ENCODE measurements at regions not wholly inside any gene's neighbourhood (a gene's known extent, or its start where the extent isn't known, plus 50 kb on each side); places are given as distances from the start of the nearest gene placed in this dataset.

DNA sequence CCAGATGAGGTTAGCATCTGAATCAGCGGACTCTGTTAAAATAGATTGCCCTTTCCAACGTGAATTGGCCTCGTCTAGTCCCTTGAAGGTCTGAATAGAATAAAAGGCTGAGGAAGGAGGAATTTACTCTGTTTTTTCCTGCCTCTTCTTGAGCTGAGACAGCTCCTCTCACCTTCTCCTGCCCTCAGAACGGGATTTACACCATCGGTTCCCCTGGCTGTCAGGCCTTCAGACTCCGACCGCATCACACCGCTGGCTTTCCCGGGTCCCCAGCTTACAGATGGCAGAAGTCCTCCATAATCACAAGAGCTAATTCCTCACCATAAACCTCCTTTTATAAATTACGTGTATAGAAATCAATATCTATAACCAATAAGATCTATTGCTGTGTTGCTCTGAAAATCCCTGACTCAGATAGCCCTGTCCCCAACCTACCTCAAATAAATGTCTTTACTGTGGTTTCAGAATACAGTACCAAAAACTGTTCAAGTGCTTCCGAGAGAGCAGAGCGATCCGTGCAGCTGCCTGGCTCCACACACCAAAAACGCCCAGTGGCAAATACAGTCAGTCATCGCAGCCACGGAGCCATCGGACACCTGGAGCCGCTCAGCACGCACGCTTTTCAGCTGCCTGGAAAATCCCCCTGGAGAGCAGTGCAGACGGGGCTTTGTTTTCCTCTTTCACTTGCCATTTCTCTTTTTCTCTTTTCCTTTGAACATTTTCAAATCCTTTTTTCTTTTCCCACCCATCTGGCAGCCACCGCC is 196.9 kb downstream of the NRP2 start:
- no peak overlapping the region for H3K4me2 ChIP-seq (ENCODE audit: insufficient read depth, low read length)
- H3K9me3 ChIP-seq (ENCODE audit: low read depth, low read length) = no peaks in the 10 kb centered on the region
- H4K20me1 ChIP-seq (ENCODE audit: insufficient read depth, low read length) = no peaks in the 10 kb centered on the region
- no peak overlapping the region for H3K4me3 ChIP-seq (ENCODE audit: insufficient read depth, low read length)
- no peak for DNase-seq (ENCODE audit: insufficient read length, low spot score, missing footprints)
- no peak overlapping the region for H2AFZ ChIP-seq (ENCODE audit: low read length)
- TF ChIP-seq, protein P1, sequence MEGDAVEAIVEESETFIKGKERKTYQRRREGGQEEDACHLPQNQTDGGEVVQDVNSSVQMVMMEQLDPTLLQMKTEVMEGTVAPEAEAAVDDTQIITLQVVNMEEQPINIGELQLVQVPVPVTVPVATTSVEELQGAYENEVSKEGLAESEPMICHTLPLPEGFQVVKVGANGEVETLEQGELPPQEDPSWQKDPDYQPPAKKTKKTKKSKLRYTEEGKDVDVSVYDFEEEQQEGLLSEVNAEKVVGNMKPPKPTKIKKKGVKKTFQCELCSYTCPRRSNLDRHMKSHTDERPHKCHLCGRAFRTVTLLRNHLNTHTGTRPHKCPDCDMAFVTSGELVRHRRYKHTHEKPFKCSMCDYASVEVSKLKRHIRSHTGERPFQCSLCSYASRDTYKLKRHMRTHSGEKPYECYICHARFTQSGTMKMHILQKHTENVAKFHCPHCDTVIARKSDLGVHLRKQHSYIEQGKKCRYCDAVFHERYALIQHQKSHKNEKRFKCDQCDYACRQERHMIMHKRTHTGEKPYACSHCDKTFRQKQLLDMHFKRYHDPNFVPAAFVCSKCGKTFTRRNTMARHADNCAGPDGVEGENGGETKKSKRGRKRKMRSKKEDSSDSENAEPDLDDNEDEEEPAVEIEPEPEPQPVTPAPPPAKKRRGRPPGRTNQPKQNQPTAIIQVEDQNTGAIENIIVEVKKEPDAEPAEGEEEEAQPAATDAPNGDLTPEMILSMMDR (IDR thresholded peaks at IDR 0.05; ENCODE audit: extremely low read depth, low read depth, low read length) = no peak
- H3K27ac ChIP-seq (ENCODE audit: low read depth, low read length) = no peak overlapping the region
- H3K4me1 ChIP-seq (ENCODE audit: insufficient read depth, low read length) = no peaks in the 10 kb centered on the region
- no peaks in the 10 kb centered on the region for H3K36me3 ChIP-seq (ENCODE audit: insufficient read depth, low read length)
- peaks cover 13% of the 10 kb centered on the region for H3K27me3 ChIP-seq (ENCODE audit: insufficient read depth, low read length)
- no peaks in the 10 kb centered on the region for H3K79me2 ChIP-seq (ENCODE audit: insufficient read depth, low read length)

DNA sequence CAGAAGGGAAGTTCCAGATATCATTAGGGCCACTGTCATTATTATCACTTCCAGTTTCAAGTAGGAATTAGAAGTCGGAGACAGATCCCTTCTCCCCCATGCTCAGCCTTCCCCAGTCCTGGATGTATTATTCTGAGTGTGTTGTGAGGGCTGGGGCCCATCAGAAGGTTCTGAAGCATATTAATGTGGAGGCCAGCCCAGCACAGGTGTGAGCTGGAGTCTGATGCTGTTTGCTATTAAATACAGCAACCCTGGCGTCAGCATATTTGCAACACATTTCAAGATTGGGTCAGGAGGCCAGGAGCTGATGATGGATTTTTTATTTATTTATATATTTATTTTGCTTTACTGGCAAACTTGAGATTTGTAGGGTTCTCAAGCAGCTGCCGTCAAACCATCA is 195.2 kb downstream of the NRP2 start:
- DNase-seq (ENCODE audit: insufficient read length, low spot score, missing footprints) = no peak
- H3K9me3 ChIP-seq (ENCODE audit: low read depth, low read length) = no peaks in the 10 kb centered on the region
- H3K36me3 ChIP-seq (ENCODE audit: insufficient read depth, low read length) = no peaks in the 10 kb centered on the region
- no peaks in the 10 kb centered on the region for H3K79me2 ChIP-seq (ENCODE audit: insufficient read depth, low read length)
- H3K27me3 ChIP-seq (ENCODE audit: insufficient read depth, low read length) = peaks cover 11% of the 10 kb centered on the region
- TF ChIP-seq, protein P1 (IDR thresholded peaks at IDR 0.05; ENCODE audit: extremely low read depth, low read depth, low read length) = no peak
- no peak overlapping the region for H3K4me3 ChIP-seq (ENCODE audit: insufficient read depth, low read length)
- no peak overlapping the region for H2AFZ ChIP-seq (ENCODE audit: low read length)
- no peak overlapping the region for H3K27ac ChIP-seq (ENCODE audit: low read depth, low read length)
- H3K4me1 ChIP-seq (ENCODE audit: insufficient read depth, low read length) = no peaks in the 10 kb centered on the region
- H4K20me1 ChIP-seq (ENCODE audit: insufficient read depth, low read length) = no peaks in the 10 kb centered on the region
- no peak overlapping the region for H3K4me2 ChIP-seq (ENCODE audit: insufficient read depth, low read length)

DNA sequence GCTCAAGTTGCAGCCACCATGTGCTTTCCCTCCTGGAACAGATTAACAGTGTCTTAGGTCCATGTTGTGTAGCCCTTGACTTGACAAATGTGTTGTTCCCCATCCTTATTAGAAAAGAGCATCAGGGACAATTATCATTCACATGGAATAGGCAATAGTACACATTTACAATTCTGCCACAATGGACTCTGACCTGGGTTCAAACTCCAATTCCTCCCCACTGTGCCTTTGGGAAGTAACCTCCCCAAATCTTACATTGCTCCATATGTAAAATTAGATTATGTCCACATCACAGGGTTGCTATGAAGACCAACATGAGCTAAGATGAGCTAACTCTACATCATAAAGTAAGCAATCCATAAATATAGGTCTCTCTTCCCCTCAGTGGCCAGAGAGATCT is 193.8 kb downstream of the NRP2 start:
- no peaks in the 10 kb centered on the region for H3K79me2 ChIP-seq (ENCODE audit: insufficient read depth, low read length)
- H3K4me1 ChIP-seq (ENCODE audit: insufficient read depth, low read length) = no peaks in the 10 kb centered on the region
- H3K36me3 ChIP-seq (ENCODE audit: insufficient read depth, low read length) = no peaks in the 10 kb centered on the region
- H3K27ac ChIP-seq (ENCODE audit: low read depth, low read length) = no peak overlapping the region
- H4K20me1 ChIP-seq (ENCODE audit: insufficient read depth, low read length) = no peaks in the 10 kb centered on the region
- H2AFZ ChIP-seq (ENCODE audit: low read length) = no peak overlapping the region
- no peaks in the 10 kb centered on the region for H3K9me3 ChIP-seq (ENCODE audit: low read depth, low read length)
- no peak overlapping the region for H3K4me2 ChIP-seq (ENCODE audit: insufficient read depth, low read length)
- peaks cover 8% of the 10 kb centered on the region for H3K27me3 ChIP-seq (ENCODE audit: insufficient read depth, low read length)
- no peak overlapping the region for H3K4me3 ChIP-seq (ENCODE audit: insufficient read depth, low read length)
- TF ChIP-seq, protein P1 (IDR thresholded peaks at IDR 0.05; ENCODE audit: extremely low read depth, low read depth, low read length) = no peak
- DNase-seq (ENCODE audit: insufficient read length, low spot score, missing footprints) = no peak

DNA sequence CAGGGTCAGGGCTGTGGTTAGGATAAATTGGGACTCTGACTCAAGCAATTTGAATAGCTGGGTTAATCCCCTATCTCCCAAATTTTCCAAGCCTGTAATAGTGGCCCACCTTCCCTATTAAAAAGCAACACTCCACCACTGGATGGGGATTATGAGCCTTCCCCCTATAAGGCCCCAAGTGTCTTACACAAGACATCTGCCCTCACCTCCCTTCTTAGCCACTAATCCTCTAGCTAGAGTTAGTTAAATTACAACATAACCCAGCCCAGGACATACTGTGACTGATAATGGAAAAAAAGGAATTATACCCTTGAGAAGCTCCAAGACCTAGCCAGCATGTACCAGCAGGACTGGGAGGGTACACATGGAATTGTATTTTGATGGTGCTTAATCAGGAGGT is 190.4 kb downstream of the NRP2 start:
- H3K36me3 ChIP-seq (ENCODE audit: insufficient read depth, low read length) = no peaks in the 10 kb centered on the region
- H3K79me2 ChIP-seq (ENCODE audit: insufficient read depth, low read length) = no peaks in the 10 kb centered on the region
- H3K4me2 ChIP-seq (ENCODE audit: insufficient read depth, low read length) = no peak overlapping the region
- H3K4me1 ChIP-seq (ENCODE audit: insufficient read depth, low read length) = peaks cover 9% of the 10 kb centered on the region
- H3K9me3 ChIP-seq (ENCODE audit: low read depth, low read length) = no peaks in the 10 kb centered on the region
- TF ChIP-seq, protein P1 (IDR thresholded peaks at IDR 0.05; ENCODE audit: extremely low read depth, low read depth, low read length) = no peak
- H3K4me3 ChIP-seq (ENCODE audit: insufficient read depth, low read length) = no peak overlapping the region
- no peaks in the 10 kb centered on the region for H4K20me1 ChIP-seq (ENCODE audit: insufficient read depth, low read length)
- H2AFZ ChIP-seq (ENCODE audit: low read length) = no peak overlapping the region
- DNase-seq (ENCODE audit: insufficient read length, low spot score, missing footprints) = no peak
- no peak overlapping the region for H3K27ac ChIP-seq (ENCODE audit: low read depth, low read length)
- no peaks in the 10 kb centered on the region for H3K27me3 ChIP-seq (ENCODE audit: insufficient read depth, low read length)

All from osteoblast (primary cell).